HG03432 (cell line): ENCODE measurements at regions not wholly inside any gene's neighbourhood (a gene's known extent, or its start where the extent isn't known, plus 50 kb on each side); places are given as distances from the start of the nearest gene placed in this dataset.

Experiments
- ATAC-seq: cut with Tn5 transposase; IDR thresholded peaks from one replicate; pipeline ENCODE4 v1.9.1; 2021; ENCODE audit warnings: mild to moderate bottlenecking, moderate library complexity; ENCODE audit not compliant: unreplicated experiment

GRCh38 chr21:31470896-31471694 lies 127.0 kb upstream of the TIAM1 start:
- ATAC-seq, result no peak

- no peak for ATAC-seq
These were observed 116.9 kb upstream of the TIAM1 start for GRCh38 chr21:31460980-31461379.

- no peak for ATAC-seq
These were observed 115.4 kb upstream of the TIAM1 start for GRCh38 chr21:31459457-31459856.

GRCh38 chr21:31457675-31458074 lies 113.6 kb upstream of the TIAM1 start:
- no peak for ATAC-seq

GRCh38 chr21:31456201-31456600 lies 112.1 kb upstream of the TIAM1 start:
- ATAC-seq, result no peak

- no peak for ATAC-seq
These were observed 111.4 kb upstream of the TIAM1 start for GRCh38 chr21:31455506-31455905.

- no peak for ATAC-seq
These were observed 106.9 kb upstream of the TIAM1 start for GRCh38 chr21:31450980-31451379.

- no peak for ATAC-seq
These were observed 106.0 kb upstream of the TIAM1 start for GRCh38 chr21:31449921-31450535.

GRCh38 chr21:31448496-31448895 lies 104.4 kb upstream of the TIAM1 start:
- no peak for ATAC-seq

GRCh38 chr21:31447505-31447904 lies 103.4 kb upstream of the TIAM1 start:
- no peak for ATAC-seq

GRCh38 chr21:31446226-31446855 lies 102.3 kb upstream of the TIAM1 start:
- no peak for ATAC-seq

GRCh38 chr21:31445137-31445536 lies 101.1 kb upstream of the TIAM1 start:
- ATAC-seq, result no peak

- no peak for ATAC-seq
These were observed 99.9 kb upstream of the TIAM1 start for GRCh38 chr21:31443736-31444521.

- ATAC-seq, result no peak
These were observed 98.3 kb upstream of the TIAM1 start for GRCh38 chr21:31442339-31442738.

GRCh38 chr21:31429506-31429905 lies 85.4 kb upstream of the TIAM1 start:
- no peak for ATAC-seq

GRCh38 chr21:31426235-31426797 lies 82.3 kb upstream of the TIAM1 start:
- ATAC-seq, result no peak

- ATAC-seq, result no peak
These were observed 81.1 kb upstream of the TIAM1 start for GRCh38 chr21:31425138-31425537.

- no peak for ATAC-seq
These were observed 80.0 kb upstream of the TIAM1 start for GRCh38 chr21:31424058-31424457.

- ATAC-seq, result no peak
These were observed 76.9 kb upstream of the TIAM1 start for GRCh38 chr21:31420988-31421387.

- no peak for ATAC-seq
These were observed 76.3 kb upstream of the TIAM1 start for GRCh38 chr21:31420354-31420753.

- no peak for ATAC-seq
These were observed 74.4 kb upstream of the TIAM1 start for GRCh38 chr21:31418377-31419001.
